ENCODE measurements at regions not wholly inside any gene's neighbourhood (a gene's known extent, or its start where the extent isn't known, plus 50 kb on each side); places are given as distances from the start of the nearest gene placed in this dataset.
"Not testable (repeated sequence)": the region's sequence is repeated elsewhere in the genome, so short reads cannot be mapped to it uniquely, and the experiment has no call there.

GRCh38 chr7:142511374-142511773, 237.9 kb upstream of the PRSS1 start:
- Histone ChIP-seq H3K14ac (replicated peaks; ENCODE audit: low read depth, low read length) (no peak overlapping the region), H3K4me2 (ENCODE audit: low read depth, low read length) (no peak overlapping the region), H3K9ac (ENCODE audit: low read depth, low read length) (no peak overlapping the region), H3K36me3 (ENCODE audit: control insufficient read depth, insufficient read depth, low read length) (no peaks in the 10 kb centered on the region), H2BK15ac (ENCODE audit: low read depth, low read length) (no peak overlapping the region), H4K5ac (ENCODE audit: low read depth, low read length) (no peak overlapping the region), H2BK20ac (ENCODE audit: low read depth, low read length) (no peak overlapping the region), H3K9me3 (ENCODE audit: control insufficient read depth, insufficient read depth, low read length) (no peaks in the 10 kb centered on the region), H4K20me1 (ENCODE audit: insufficient read depth, low read length) (no peaks in the 10 kb centered on the region), H3K4ac (ENCODE audit: low read depth, low read length) (no peak overlapping the region), H3K18ac (ENCODE audit: low read depth, low read length) (no peak overlapping the region), H3K4me3 (ENCODE audit: insufficient read depth, low read depth, low read length) (no peak overlapping the region), H2AK9ac (replicated peaks; ENCODE audit: low read depth, low read length, poor library complexity) (no peak overlapping the region), H2BK5ac (ENCODE audit: low read depth, low read length, poor library complexity, severe bottlenecking) (no peak overlapping the region), H2AK5ac (ENCODE audit: low read depth, low read length) (no peak overlapping the region), H4K91ac (ENCODE audit: insufficient read depth, low read depth, low read length) (no peak overlapping the region), H3K27ac (ENCODE audit: insufficient read depth, low read length) (no peak overlapping the region), H2AFZ (replicated peaks; ENCODE audit: low read length, poor library complexity) (no peak overlapping the region), H3K23ac (ENCODE audit: low read depth, low read length) (no peak overlapping the region), H2BK120ac (ENCODE audit: low read depth, low read length) (no peak overlapping the region), H3K9me1 (ENCODE audit: insufficient read depth, low read length) (no peaks in the 10 kb centered on the region), H3K4me1 (ENCODE audit: control insufficient read depth, insufficient read depth, low read length) (no peaks in the 10 kb centered on the region), H3K27me3 (ENCODE audit: control insufficient read depth, insufficient read depth, low read length) (peaks cover 12% of the 10 kb centered on the region), H3K56ac (ENCODE audit: extremely low read depth, insufficient read depth, low read length) (no peak overlapping the region), H3K79me1 (ENCODE audit: low read depth in 1 of 2, low read length in 2 of 2) (no peaks in the 10 kb centered on the region), H4K8ac (ENCODE audit: low read depth in 2 of 2, low read length in 2 of 2) (no peak overlapping the region)
- ChIA-PET POLR2A (ENCODE audit: unreplicated experiment) (no interaction called here), CTCF (no interaction called here)
- no peak for ATAC-seq (ENCODE audit: low read depth)
- DNase-seq: no peak
- intact Hi-C loops (cut with micrococcal nuclease): no loop called here
- no TSS peak for BruUV-seq (replicated peaks)
- in situ Hi-C loops (cut with MboI; ENCODE audit: low sequenced_read_pairs): no loop called here
- 14% methylated on average over 1 of the region's 3 CpGs; no CpG with 5 or more reads in 1 of the 2 experiments for WGBS, 2 experiments (ENCODE audit: extremely low coverage in 2 of 2, insufficient read length in 1 of 2)
- TF ChIP-seq CTCF (conservative IDR thresholded peaks at IDR 0.05; ENCODE audit: low read depth, low read length) (no peak), MAZ (IDR thresholded peaks at IDR 0.05; ENCODE audit: borderline replicate concordance, low read depth, low read length) (no peak), CEBPB (IDR thresholded peaks at IDR 0.05; ENCODE audit: low read depth, low read length) (no peak), BHLHE40 (IDR thresholded peaks at IDR 0.05; ENCODE audit: low read depth, low read length) (no peak)
- dilution Hi-C loops (cut with HindIII; ENCODE audit: low sequenced_read_pairs, unreplicated experiment): loop anchor here (25.0 kb wide), 1 partner anchor 276 kb away; no protein-coding TSS in a partner anchor

GRCh38 chr7:142509235-142509634, 240.0 kb upstream of the PRSS1 start:
- H3K4me1 ChIP-seq (ENCODE audit: control insufficient read depth, insufficient read depth, low read length); H2AFZ ChIP-seq (replicated peaks; ENCODE audit: low read length, poor library complexity); H3K23ac ChIP-seq (ENCODE audit: low read depth, low read length); H4K5ac ChIP-seq (ENCODE audit: low read depth, low read length); H3K18ac ChIP-seq (ENCODE audit: low read depth, low read length); H2AK9ac ChIP-seq (replicated peaks; ENCODE audit: low read depth, low read length, poor library complexity); H3K4ac ChIP-seq (ENCODE audit: low read depth, low read length); H4K91ac ChIP-seq (ENCODE audit: insufficient read depth, low read depth, low read length); H3K4me2 ChIP-seq (ENCODE audit: low read depth, low read length); H3K9me3 ChIP-seq (ENCODE audit: control insufficient read depth, insufficient read depth, low read length); H3K36me3 ChIP-seq (ENCODE audit: control insufficient read depth, insufficient read depth, low read length); BruUV-seq (replicated peaks); H4K8ac ChIP-seq (ENCODE audit: low read depth in 2 of 2, low read length in 2 of 2); POLR2A ChIA-PET (ENCODE audit: unreplicated experiment); ATAC-seq (ENCODE audit: low read depth); H2BK15ac ChIP-seq (ENCODE audit: low read depth, low read length); H3K56ac ChIP-seq (ENCODE audit: extremely low read depth, insufficient read depth, low read length); H3K9ac ChIP-seq (ENCODE audit: low read depth, low read length); H4K20me1 ChIP-seq (ENCODE audit: insufficient read depth, low read length); H3K79me1 ChIP-seq (ENCODE audit: low read depth in 1 of 2, low read length in 2 of 2); H3K27ac ChIP-seq (ENCODE audit: insufficient read depth, low read length); H3K14ac ChIP-seq (replicated peaks; ENCODE audit: low read depth, low read length); H2BK120ac ChIP-seq (ENCODE audit: low read depth, low read length); H2BK5ac ChIP-seq (ENCODE audit: low read depth, low read length, poor library complexity, severe bottlenecking); CTCF ChIA-PET; DNase-seq; in situ Hi-C loops (cut with MboI; ENCODE audit: low sequenced_read_pairs); H3K4me3 ChIP-seq (ENCODE audit: insufficient read depth, low read depth, low read length); H2BK20ac ChIP-seq (ENCODE audit: low read depth, low read length); H2AK5ac ChIP-seq (ENCODE audit: low read depth, low read length); H3K9me1 ChIP-seq (ENCODE audit: insufficient read depth, low read length): not testable (repeated sequence)
- H3K27me3 ChIP-seq (ENCODE audit: control insufficient read depth, insufficient read depth, low read length): peaks cover 27% of the 10 kb centered on the region
- intact Hi-C loops (cut with micrococcal nuclease) (loop anchor here (1.0 kb wide), 1 partner anchor 38 kb away; no protein-coding TSS in a partner anchor), dilution Hi-C loops (cut with HindIII; ENCODE audit: low sequenced_read_pairs, unreplicated experiment) (loop anchor here (25.0 kb wide), 1 partner anchor 278 kb away; no protein-coding TSS in a partner anchor)
- WGBS, 2 experiments (ENCODE audit: extremely low coverage in 2 of 2, insufficient read length in 1 of 2): 63% methylated on average over 2 of the region's 3 CpGs; no CpG with 5 or more reads in 1 of the 2 experiments
